Activated CD4-positive, CD25-positive, alpha-beta regulatory T cell treated with anti-CD3 and anti-CD28 coated beads, Interleukin-2, amount 50 U/mL, for 16 hours (primary cell): ENCODE measurements at regions not wholly inside any gene's neighbourhood (a gene's known extent, or its start where the extent isn't known, plus 50 kb on each side); places are given as distances from the start of the nearest gene placed in this dataset.

Experiments used
- DNase-seq: peaks from one replicate; pipeline ENCODE4 v3.0.0-alpha.2; 2020; ENCODE audit warnings: low read depth, low spot score

DNA sequence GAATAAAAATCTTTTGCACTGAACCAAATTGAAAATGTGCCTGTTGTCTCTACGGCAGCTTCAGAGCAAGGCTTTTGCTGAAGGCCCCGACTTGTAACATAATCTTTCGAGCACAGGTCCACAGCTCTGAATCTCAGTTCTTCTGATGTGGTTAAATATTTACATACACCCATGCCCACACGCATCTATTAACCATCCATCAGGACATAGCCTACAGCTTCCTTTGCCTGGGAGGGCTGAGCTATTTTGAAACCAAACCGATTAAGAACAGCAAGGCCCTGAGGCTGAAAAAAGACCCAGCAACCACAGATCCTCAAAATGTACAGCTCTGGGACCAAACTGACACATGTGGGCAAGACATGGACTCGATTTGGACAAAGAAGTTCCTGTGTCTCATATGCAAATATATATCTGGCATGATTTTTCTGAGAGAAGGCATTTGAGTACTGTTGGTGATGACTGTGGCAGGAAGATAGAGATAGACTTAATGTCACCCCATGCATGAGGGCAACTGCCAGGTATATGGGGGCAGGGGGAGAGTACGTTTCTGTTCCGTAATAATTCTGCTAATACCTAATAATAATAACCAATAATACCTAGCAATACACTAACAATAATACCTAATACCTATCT, 322.7 kb upstream of the PLET1 start:
- DNase-seq, result no peak

DNA sequence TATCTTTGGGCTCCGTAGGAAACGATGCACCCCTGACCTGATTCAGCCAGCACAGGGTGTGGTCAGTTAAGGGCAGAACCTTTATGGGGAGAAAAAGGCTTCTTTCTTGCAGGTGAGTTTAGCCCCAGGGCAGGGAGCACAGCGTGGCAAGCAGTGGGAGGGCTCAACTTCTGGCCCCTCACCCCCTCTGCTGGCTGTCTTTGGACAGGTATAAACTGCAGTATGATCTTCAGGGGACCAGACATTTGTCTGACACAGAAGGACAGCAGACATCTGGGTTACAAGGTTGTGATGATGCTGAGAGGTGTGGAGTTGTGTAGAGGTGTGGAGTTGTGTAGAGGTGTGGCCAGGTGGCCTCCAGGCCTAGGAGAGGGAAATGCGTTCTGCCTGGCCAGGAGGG, 324.0 kb upstream of the PLET1 start:
- no peak for DNase-seq

DNA sequence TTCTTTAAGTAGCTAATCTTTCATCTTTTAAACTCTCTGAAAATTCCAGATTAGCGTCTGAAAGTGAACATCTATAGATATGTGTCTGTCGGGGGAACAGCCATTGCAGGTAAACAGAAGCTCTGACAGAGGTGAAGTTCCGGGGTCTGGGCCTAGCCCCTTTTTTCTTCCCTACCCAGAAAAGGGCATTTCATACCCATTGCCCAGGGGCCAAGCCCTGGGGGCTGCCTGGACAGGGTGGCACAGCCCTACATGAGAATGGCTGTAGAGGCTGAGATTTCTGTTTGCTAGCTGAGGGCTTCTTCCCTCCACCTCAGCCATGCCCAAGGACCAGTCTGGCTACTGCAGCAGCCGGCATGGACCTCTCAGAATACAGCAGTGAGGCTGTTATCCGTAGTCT, 327.0 kb upstream of the PLET1 start:
- DNase-seq, result no peak

DNA sequence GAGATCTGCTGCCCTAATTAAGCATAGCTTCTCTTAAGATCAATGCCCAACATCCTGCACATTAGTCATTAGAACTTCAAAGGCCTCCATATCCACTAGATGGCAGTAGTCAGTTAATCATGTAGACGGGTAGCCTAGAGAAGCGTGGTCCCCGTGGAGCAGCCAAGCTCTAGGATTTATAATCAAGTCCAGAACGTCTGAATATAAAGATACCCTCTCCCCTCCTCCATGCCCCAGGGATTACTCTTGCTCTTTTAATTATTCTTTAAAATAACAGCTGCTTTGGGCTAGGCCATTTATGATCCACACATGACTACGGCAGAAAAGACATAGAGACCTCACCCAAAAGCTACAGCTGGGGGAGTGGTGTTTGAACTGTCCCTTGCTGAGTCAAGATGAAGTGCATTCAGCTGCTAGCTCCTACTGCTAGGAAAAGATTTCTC, 327.6 kb upstream of the PLET1 start:
- DNase-seq, result peak; percentile 10

DNA sequence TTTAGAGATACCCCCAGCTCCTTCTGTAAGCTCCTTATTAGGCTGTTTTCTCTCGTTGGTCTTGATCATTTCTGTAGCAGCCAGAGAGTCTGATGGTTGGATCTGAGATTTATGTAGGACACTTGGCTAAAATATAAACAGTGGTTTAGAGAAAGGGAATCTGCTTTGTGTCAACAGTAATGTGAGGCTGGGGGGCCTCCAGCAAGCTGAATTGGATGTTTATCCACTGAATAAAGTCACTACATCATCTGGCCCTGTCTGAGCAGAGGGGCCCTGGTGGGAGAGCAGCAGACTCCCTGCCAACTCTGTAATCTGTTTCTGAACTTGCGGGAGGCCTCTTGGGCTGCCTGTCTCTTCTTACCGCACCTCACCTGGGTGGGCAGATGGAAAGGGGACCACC, 328.5 kb upstream of the PLET1 start:
- DNase-seq, result no peak

DNA sequence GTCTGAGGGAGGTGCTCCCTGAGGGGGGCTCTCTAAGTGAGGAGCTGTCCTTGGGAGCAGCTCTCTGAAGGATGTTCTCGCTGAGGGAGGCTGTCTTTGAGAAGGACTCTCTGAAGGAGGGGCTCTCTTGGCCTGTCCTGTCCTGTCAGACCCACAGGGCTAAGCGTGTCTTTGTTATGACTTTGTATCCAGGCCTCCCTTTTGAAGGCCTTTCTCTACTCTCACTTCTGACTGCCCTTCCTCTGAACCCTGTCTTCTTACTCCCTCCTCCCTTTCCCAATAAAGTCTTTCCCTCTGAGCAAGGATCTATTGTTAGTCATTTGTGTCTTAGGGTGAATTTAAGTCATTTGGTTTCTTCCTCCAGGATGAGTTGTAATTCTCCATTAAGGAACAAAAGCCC, 330.1 kb upstream of the PLET1 start:
- DNase-seq, result no peak

DNA sequence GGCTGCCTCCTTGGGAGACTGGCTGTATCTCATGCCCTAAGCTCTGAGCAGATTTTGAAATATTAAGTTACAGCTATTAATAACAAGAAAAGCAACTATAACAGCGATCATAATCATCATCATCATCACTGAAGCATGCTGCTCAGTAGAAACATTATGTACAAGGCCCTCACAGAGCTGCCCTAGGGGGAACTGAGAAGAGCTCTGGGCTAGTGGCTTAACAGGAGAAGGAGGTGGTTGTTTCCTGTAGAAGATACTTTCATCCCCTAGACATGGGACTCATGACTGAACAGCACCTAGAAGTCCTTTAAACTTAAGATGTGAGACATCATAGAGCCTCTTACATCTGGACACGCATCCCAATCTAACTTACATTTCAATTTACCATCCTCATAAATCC, 332.8 kb upstream of the PLET1 start:
- no peak for DNase-seq

DNA sequence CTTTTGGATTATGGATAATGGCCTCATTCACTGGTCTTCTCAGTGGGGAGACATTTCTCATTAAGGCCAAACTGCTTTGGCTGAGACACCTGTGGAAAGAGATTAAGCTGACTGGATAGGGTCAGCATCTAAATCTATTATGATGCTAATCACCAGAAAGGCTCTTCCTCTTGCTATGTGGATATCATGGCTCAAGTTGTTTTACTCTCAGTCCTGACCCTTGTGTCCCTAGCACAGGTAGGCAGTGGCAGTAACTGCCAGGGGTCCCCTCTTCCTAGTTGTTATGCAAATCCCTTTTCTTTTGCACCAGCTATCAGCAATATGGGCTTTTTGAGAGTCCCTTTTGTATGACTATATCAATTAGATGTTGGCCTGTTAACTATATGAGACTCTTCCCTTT, 335.7 kb upstream of the PLET1 start:
- DNase-seq, result no peak

DNA sequence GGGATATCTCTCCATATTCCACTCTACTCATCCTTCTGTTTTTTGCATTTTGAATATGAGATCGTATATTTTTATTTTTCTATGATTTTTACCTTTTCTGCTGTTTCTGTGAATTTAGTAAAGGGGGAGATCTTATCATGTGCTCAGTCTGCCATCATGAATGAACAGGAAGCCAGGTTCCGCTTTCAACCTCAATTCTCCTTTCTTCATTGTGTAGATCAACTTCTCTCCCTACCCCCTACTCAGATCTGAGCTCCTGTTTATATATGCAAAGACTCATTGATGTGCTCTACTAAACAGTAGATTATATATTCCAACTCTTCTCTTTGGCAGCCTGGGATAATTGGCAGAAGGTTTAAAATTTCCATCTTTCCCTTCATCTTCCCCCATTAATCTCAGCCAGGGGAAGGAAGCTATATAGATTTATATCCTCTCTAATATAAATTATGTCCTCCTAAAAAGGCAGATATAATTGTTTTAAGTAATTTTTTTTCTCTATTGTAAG, 336.7 kb upstream of the PLET1 start:
- DNase-seq, result no peak

DNA sequence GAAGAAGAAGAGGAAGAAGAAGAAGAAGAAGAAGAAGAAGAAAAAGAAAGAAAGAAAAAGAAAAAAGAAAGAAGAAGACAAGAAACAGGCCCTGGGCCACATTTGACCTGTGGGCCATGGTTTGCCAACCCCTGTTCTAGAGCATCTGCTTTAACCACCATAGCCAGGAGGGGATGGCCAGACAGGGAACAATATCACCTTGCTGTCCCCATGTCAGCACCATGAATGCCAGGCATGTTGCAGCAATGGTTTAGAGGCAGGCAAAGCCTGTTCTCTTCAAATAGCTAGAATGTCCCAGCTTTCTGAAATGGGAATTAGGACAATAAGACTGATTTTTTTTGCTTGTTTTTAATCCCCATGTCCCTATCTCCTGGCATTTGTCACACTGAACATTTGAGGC, 338.6 kb upstream of the PLET1 start:
- DNase-seq, result no peak

DNA sequence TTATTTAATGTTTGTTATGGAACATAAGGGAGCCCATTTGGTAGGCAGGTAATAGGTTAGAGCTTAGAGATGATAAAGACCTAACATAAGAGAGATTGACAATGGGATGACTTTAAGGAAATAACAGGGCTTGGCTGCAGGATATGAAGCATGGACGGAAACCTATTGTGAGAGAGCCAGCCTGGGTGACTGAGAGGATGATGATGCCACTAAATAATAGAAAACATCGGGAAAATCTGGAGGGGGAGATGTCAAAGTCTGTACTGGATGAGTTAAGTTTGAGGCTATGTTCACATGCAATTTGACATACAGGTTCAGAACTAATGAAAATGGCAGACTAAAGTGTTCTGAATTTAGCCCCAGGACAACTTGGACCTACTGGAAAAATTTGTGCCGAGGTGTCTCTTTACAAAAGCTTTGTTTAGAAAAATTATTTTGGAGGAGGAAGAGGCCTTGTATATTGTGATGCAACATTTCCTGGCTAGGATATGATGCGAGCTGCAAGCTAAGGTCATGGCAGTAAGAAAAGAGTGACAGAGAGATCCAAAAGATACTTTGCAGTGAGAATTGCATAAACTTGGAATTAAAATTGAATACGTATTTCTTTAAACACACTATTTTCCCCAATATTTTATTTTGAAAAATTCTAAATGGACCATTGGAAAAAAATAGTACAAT, 339.3 kb upstream of the PLET1 start:
- DNase-seq, result no peak

DNA sequence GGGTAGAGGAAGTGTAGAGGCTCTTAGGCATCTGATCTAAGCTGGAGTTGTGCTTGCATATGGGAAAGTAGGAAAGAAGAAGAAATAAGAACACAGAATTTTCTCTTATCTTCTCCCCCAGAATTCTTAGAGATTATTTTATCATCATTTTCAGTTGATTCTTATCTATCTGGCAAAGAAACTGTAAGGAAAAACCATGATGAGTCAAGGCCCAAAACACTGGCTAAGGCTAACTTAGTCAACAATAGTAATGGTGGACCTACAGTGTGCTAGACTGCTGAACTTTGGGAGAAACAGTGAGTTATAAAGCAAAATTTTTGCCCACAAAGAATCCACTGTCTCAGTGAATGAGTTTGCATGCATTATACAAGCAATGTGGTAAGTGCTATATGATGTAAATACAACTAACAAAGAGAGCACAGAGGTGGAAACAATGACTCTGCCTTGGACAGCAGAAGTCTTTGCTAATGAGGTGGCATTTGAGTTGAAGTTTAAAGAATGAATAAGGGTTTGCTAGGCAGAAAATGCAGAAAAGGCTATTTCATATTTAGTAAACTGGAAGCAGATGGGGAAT, 344.5 kb upstream of the PLET1 start:
- DNase-seq, result no peak

DNA sequence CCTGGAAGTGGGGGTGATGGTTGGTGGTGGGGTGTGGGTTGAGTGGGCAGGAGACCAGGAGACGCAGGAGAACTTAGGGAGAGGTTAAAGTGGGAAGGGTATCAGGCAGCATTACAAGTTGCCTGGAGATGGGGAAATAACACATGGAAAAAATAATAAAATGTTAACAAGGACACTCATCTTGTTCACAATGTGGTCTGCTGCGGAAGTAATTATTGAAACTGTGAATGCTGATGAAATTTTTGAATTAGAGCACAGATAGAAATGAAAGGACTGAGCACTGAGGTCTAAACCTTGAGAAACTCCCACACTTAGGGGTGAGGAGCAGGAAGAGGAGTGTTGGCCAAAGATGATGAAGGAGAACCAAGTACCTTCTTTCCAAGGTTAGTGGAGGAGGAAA, 346.0 kb upstream of the PLET1 start:
- DNase-seq, result no peak

DNA sequence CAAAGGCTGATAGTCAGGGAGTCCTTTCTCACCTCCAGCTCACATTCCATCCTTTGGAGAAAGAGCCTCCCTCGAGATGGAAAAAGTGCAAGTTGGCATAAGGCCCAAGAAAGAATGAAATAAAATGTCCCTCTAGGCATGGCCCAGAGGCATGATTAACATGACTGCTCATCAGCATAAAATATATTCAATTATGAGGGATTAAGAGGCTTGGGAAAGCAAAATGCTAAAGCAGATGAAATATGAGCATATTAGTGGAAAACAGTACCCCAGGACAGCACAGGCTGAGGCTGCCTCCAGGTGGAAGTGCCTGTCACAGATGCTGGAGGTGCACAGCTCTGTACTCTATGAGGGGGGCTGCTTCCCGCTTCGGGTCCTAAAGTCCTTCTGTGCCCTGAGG, 347.8 kb upstream of the PLET1 start:
- no peak for DNase-seq

DNA sequence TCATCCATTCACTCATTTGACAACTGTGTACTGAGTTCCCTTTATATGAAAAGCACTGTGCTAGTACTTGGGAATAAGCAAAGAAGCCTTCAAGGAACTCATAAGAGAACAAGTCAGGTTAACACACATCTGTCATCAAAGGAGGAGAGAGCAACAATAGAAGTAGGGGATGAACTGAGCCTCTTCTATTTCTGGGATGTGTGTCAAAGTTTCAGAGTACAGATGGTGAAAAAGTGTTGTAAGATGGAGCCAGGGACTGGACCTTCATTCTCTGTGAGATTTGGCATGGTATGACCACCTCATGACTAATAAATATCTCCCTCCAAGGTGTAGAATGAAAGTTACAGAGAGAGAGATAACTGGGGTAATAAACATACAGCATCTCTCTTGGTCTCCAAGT, 349.8 kb upstream of the PLET1 start:
- no peak for DNase-seq

DNA sequence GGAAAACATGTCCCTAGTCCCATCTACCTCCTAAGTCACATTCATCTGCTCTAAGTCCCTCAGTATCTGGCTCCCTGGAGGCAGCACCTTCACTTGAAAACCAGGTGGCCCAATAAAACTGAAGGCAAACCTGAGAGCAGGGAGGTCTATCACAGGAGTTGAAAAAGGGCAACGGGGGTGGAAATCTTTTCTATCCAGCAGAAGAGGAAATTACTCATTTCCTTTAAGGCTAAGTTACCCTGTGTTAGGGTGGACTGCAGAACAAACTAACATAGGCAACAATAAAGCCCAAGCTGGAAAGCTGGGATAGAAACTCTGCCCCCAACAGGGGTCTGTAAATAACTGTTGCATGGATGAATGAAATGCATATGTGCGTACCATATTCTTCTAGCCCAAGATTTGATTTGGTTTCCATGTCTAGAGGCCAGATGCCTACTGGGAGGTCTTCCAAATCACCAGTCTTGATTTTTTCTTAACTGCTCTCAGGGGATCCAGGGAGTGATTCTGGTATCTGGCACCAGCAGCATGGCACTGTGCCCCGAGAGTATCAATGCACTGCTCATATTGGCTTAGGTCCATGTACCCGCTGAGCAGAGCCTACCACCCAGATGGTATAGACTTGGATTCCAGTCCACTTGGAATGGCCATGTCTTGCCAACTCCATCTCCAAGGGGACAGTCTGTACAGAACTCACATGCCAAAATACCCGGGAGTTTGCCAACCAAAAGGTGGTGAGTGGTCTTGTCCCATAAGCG, 350.0 kb upstream of the NCAM1 start:
- no peak for DNase-seq

DNA sequence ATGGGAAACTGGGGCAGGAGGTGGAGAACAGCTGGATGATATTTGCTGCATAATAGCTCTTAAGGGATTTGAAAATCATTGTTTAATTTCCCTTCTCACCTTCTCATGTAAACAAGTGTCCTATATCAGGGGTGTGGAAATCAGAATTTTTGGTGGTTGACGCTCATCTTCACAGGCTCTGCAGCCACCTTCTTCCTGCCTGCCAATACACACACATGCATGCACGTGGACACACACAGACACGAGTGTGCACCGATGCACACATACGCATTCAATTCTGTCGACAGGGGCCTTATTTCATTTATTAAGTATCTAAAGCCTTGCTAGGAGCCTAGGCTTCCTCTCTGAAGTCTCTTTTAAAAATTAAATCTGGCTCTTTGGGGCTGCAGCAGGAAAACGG, 349.4 kb upstream of the NCAM1 start:
- no peak for DNase-seq

DNA sequence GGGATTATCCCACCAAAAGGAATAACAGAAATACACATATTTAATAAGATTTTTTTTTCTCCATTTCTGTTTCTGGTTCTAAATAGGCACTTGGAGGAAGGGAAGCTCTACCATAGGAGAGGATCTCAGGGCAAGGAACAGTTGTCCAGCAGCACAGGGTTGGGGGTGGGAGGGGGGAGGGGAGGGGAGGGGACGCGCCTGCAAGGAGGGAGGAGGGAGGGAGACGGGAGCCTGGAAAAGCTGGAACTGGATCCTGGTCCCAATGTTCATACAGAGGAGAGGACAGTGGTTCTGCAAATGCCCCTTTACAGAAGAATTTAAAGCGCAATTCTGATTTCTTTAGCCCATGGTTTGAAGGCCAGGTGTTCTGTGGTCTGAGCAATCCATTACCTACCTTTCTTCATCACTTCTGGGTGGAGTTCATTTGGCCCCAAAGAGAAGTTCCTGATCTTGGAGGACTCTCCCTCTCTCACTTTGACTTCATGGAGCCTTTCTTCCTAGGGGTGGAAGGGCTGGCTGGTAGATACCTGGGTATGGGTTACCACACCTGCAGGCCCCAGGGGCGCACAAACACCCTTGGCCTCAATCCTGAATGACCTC, 348.9 kb upstream of the NCAM1 start:
- no peak for DNase-seq

DNA sequence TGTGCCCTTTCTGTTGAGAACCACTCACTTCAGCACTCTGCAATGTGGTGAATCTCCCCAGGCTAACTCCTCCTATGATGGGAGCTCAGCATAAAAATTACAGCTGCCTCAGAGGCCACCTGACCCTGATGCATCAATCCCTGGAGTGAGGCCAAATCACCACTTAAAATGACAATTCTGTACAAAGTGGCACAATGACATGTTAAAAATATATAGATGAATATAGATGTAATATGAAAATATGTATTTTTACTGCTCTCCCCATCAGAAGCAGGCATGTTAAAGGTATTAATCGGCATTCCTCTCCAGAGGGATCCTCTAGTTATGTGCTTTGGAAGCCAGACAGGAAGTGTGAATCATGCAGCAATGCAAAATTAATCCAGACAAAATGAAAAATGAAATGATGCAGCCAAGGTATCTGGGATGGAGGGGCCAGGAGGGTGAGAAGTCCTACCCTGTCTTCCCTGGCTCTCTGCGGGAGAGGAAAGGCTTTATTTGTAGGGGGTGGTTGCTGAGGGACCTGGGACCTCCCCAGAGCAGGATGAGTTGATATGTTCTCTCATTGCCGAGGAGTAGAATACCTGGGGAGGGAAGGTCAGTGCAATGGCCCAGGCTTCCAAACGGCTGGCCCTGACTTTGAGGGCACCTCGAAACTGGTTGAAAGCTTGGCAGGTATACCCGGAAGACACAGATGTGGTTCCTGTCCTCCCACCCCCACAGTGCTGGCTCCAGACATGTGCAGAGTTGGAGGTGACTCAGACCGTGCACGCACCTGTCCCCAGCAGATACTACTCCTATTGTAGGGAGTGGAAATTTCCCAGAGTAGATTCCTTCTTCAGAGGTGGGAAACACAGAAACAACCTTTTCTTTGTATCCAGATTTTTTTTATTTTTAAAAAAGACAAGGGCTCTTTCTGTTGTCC, 347.9 kb upstream of the NCAM1 start:
- no peak for DNase-seq

DNA sequence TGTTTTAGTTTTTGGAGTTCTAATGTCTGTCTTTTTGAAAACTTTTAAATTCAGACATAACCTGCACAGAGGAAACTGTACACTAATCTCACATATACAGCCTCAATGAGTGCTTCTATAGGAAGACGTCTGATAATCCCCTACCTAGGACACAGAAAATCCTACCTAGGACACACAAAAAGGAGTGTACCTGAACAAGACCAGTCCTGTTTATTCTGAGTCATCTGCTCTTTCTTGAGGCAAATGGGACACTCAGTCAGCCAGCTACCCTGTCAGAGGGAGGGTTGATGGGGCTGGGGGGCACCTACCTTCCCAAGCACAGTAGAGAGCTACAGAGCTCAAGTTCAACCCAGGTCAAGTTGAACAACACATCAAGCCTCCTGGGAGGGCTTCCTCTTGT, 346.6 kb upstream of the NCAM1 start:
- no peak for DNase-seq

DNA sequence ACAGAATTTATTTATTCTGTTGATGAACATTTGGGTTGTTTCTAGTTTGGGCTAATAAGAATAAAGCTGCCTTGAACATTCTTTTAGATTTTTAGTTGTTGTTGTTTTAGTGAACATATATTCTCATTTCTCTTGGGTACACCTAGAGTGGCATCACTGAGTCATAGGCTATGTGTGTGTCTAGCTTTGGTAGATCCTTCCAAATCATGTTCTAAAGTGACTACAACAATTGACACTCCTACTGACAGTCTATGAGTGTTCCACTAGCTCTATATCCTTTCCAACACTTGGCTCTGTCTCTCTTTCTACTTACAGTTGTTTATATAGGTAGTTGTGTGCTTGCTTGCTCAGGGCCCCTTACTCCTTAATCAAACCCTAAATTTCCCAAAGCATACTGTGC, 346.0 kb upstream of the NCAM1 start:
- DNase-seq, result no peak
